ENCODE measurements at regions not wholly inside any gene's neighbourhood (a gene's known extent, or its start where the extent isn't known, plus 50 kb on each side); places are given as distances from the start of the nearest gene placed in this dataset.

GRCh38 chr2:48844417-48845155, 89.1 kb upstream of the LHCGR start:
- DNase-seq (ENCODE audit: low read depth in 1 of 2, low spot score in 2 of 2) (no peak), FAIRE-seq (no peak)
- no peaks in the 10 kb centered on the region for H3K23me2 ChIP-seq (ENCODE audit: low read depth, low read length)
- H2AK5ac ChIP-seq (ENCODE audit: low read depth, low read length): no peak overlapping the region
- no peaks in the 10 kb centered on the region for H3K79me2 ChIP-seq (ENCODE audit: control insufficient read depth in 1 of 2, insufficient read depth in 2 of 2, low read length in 2 of 2)
- no peak overlapping the region for H4K5ac ChIP-seq (ENCODE audit: insufficient read length, low read depth, low read length)
- no peak overlapping the region for H3K23ac ChIP-seq (ENCODE audit: insufficient read length)
- H3K9me3 ChIP-seq (ENCODE audit: insufficient read depth in 2 of 2, low read depth in 1 of 2, low read length in 1 of 2): no peaks in the 10 kb centered on the region
- H2BK5ac ChIP-seq (ENCODE audit: low read depth, low read length): no peak overlapping the region
- H3K4ac ChIP-seq (replicated peaks; ENCODE audit: insufficient read length, low read depth, low read length): no peak overlapping the region
- H3K9ac ChIP-seq (replicated peaks in 1 of 4; ENCODE audit: extremely low read depth in 1 of 4, low read depth in 3 of 4, low read length in 3 of 4): no peak overlapping the region
- no peak overlapping the region for H3K18ac ChIP-seq (ENCODE audit: extremely low read depth, low read length)
- H3K56ac ChIP-seq (replicated peaks; ENCODE audit: insufficient read length, low read depth, low read length): no peak overlapping the region
- H3K4me1 ChIP-seq (replicated peaks in 1 of 4; ENCODE audit: control insufficient read depth in 3 of 4, insufficient read depth in 4 of 4, low read length in 3 of 4): no peaks in the 10 kb centered on the region
- no peak overlapping the region for H3K4me3 ChIP-seq (ENCODE audit: extremely low read depth in 1 of 4, insufficient read depth in 2 of 4, low read depth in 3 of 4, low read length in 4 of 4)
- no peaks in the 10 kb centered on the region for H3K79me1 ChIP-seq (ENCODE audit: low read depth, low read length)
- no peak overlapping the region for H2BK15ac ChIP-seq (ENCODE audit: low read length)
- no peaks in the 10 kb centered on the region; a peak in 1 of 8 replicates for H3K36me3 ChIP-seq (ENCODE audit: control insufficient read depth in 2 of 4, insufficient read depth in 4 of 4, low read length in 3 of 4)
- H3K27me3 ChIP-seq (replicated peaks in 1 of 4; ENCODE audit: control insufficient read depth in 3 of 4, extremely low read depth in 1 of 4, insufficient read depth in 3 of 4, low read length in 3 of 4): no peaks in the 10 kb centered on the region
- CTCF ChIA-PET (ENCODE audit: partially characterized antibody): interaction anchor here (0.7 kb wide), 1 partner anchor 63 kb away, joined by 3 read pairs; no protein-coding TSS in a partner anchor
- no peak overlapping the region; the same call in 1 of the 2 replicates for H2BK20ac ChIP-seq (ENCODE audit: low read length)
- no peak overlapping the region for H2BK12ac ChIP-seq (ENCODE audit: low read depth, low read length)
- H3K27ac ChIP-seq (ENCODE audit: low read depth, low read length): no peak overlapping the region
- no peak overlapping the region for H3K4me2 ChIP-seq (ENCODE audit: insufficient read depth in 1 of 2, low read depth in 2 of 2, low read length in 2 of 2)
- H4K20me1 ChIP-seq (replicated peaks in 1 of 2; ENCODE audit: control insufficient read depth in 1 of 2, insufficient read depth in 2 of 2, low read length in 2 of 2): no peaks in the 10 kb centered on the region
- H4K8ac ChIP-seq (ENCODE audit: extremely low read depth, insufficient read depth, low read length): no peak overlapping the region
- 88% methylated on average over 3 of the region's 3 CpGs; no CpG with 5 or more reads in 1 of the 2 experiments for WGBS, 2 experiments (ENCODE audit: extremely low coverage in 1 of 2, insufficient coverage in 1 of 2, insufficient read length in 1 of 2, insufficient replicate concordance in 2 of 2, low coverage in 1 of 2, low lambda C conversion rate in 2 of 2, missing lambda C conversion rate in 1 of 2)
- POLR2A ChIA-PET (ENCODE audit: partially characterized antibody): no interaction called here
- H2AFZ ChIP-seq (ENCODE audit: low read length): no peak overlapping the region
- H4K91ac ChIP-seq (replicated peaks; ENCODE audit: insufficient read length, low read length): no peak overlapping the region
- H2BK120ac ChIP-seq (replicated peaks; ENCODE audit: low read depth, low read length): no peak overlapping the region
- H3K14ac ChIP-seq (ENCODE audit: insufficient read length): no peak overlapping the region
- no peak for TF ChIP-seq GTF2F1 (IDR thresholded peaks at IDR 0.05; ENCODE audit: borderline replicate concordance, low read depth, low read length)
- no peak for TF ChIP-seq GABPA (IDR thresholded peaks at IDR 0.05; ENCODE audit: borderline replicate concordance, insufficient read depth, low read length)
- TF ChIP-seq MAFK (IDR thresholded peaks at IDR 0.05; ENCODE audit: low read depth, low read length): no peak
- no peak for TF ChIP-seq POLR2AphosphoS5 (IDR thresholded peaks at IDR 0.05; ENCODE audit: low read depth, low read length)
- no peak for TF ChIP-seq BACH1 (IDR thresholded peaks at IDR 0.05; ENCODE audit: low read length)
- no peak for TF ChIP-seq KDM4A (IDR thresholded peaks at IDR 0.05; ENCODE audit: low read depth, low read length, severe bottlenecking)
- no peak for TF ChIP-seq JUND (IDR thresholded peaks at IDR 0.05; ENCODE audit: low read length)
- TF ChIP-seq NRF1 (IDR thresholded peaks at IDR 0.05; ENCODE audit: low read depth, low read length): no peak
- no peak for TF ChIP-seq SP4 (IDR thresholded peaks at IDR 0.05; ENCODE audit: low read length)
- no peak for TF ChIP-seq TEAD4 (IDR thresholded peaks at IDR 0.05; ENCODE audit: low read depth, low read length)
- TF ChIP-seq E2F6 (IDR thresholded peaks at IDR 0.05): no peak
